ENCODE measurements at regions not wholly inside any gene's neighbourhood (a gene's known extent, or its start where the extent isn't known, plus 50 kb on each side); places are given as distances from the start of the nearest gene placed in this dataset.

- peaks cover 96% of the 10 kb centered on the region for H3K9me3 Mint-ChIP-seq
Measured at GRCh38 chr12:126114441-126114840, 1049.2 kb downstream of the AACS start.

More at GRCh38 chr12:126114441-126114840, 1049.2 kb downstream of the AACS start:
- Histone ChIP-seq H3K36me3 (ENCODE audit: insufficient read depth) (no peaks in the 10 kb centered on the region), H4K20me1 (replicated peaks; ENCODE audit: insufficient read depth) (no peaks in the 10 kb centered on the region), H3K27ac (ENCODE audit: low read depth) (no peak overlapping the region), H3F3A (replicated peaks; ENCODE audit: low read depth) (no peaks in the 10 kb centered on the region), H3K4me1 (ENCODE audit: insufficient read depth) (no peaks in the 10 kb centered on the region), H3K27me3 (ENCODE audit: insufficient read depth) (no peaks in the 10 kb centered on the region), H3K79me2 (replicated peaks; ENCODE audit: insufficient read depth) (no peaks in the 10 kb centered on the region), H2AFZ (no peak overlapping the region), H3K9me2 (ENCODE audit: insufficient read depth) (no peaks in the 10 kb centered on the region), H3K4me2 (no peak overlapping the region), H3K4me3 (no peak overlapping the region)
- TF ChIP-seq ETS1 (IDR thresholded peaks at IDR 0.05) = no peak
- no peak for TF ChIP-seq NANOG (IDR thresholded peaks at IDR 0.05; ENCODE audit: borderline replicate concordance)
- TF ChIP-seq POLR2AphosphoS5 (IDR thresholded peaks at IDR 0.05; ENCODE audit: low read depth) = no peak
- no peak for TF ChIP-seq EZH2 (IDR thresholded peaks at IDR 0.05; ENCODE audit: low read depth, unreplicated experiment)
- no peak for TF ChIP-seq ZNF462 (CRISPR knock-in tag; IDR thresholded peaks at IDR 0.05)
- no peak for TF ChIP-seq JUNB (IDR thresholded peaks at IDR 0.05; ENCODE audit: unreplicated experiment)
- TF ChIP-seq REST (IDR thresholded peaks at IDR 0.05; ENCODE audit: unreplicated experiment) = no peak
- TF ChIP-seq ZNF331 (CRISPR knock-in tag; IDR thresholded peaks at IDR 0.05; ENCODE audit: low read depth) = no peak
- TF ChIP-seq CREB1 (CRISPR knock-in tag; IDR thresholded peaks at IDR 0.05; ENCODE audit: low read depth) = no peak
- no peak for TF ChIP-seq CTCF (conservative IDR thresholded peaks at IDR 0.05; ENCODE audit: low read depth in 2 of 2)
- no peak for TF ChIP-seq EZH2phosphoT487 (IDR thresholded peaks at IDR 0.05; ENCODE audit: unreplicated experiment)
- no peak for TF ChIP-seq ZNF114 (CRISPR knock-in tag; IDR thresholded peaks at IDR 0.05)
- no peak for TF ChIP-seq STAT1 (IDR thresholded peaks at IDR 0.05; ENCODE audit: unreplicated experiment)
- Mint-ChIP-seq H3K27ac (no peak overlapping the region), H3K4me1 (no peaks in the 10 kb centered on the region), H3K27me3 (ENCODE audit: insufficient read depth, low read depth, poor library complexity) (peaks cover 4% of the 10 kb centered on the region), H3K36me3 (ENCODE audit: low read depth) (peaks cover 32% of the 10 kb centered on the region), H3K4me3 (no peak overlapping the region)
- ATAC-seq = no peak
- no peak for DNase-seq (ENCODE audit: low spot score)
